ENCODE measurements at regions not wholly inside any gene's neighbourhood (a gene's known extent, or its start where the extent isn't known, plus 50 kb on each side); places are given as distances from the start of the nearest gene placed in this dataset.

- no peaks in the 10 kb centered on the region for H3K27me3 Mint-ChIP-seq (ENCODE audit: insufficient read depth)
- no peak for DNase-seq (ENCODE audit: low spot score)
- intact Hi-C loops (cut with micrococcal nuclease): no loop called here
- H3K36me3 Mint-ChIP-seq (ENCODE audit: low read depth): no peaks in the 10 kb centered on the region
- H3K9me3 Mint-ChIP-seq: no peaks in the 10 kb centered on the region
- no peaks in the 10 kb centered on the region for H3K4me1 Mint-ChIP-seq (ENCODE audit: low read depth)
- no peak overlapping the region for H3K27ac Mint-ChIP-seq
- H3K4me3 Mint-ChIP-seq: no peak overlapping the region
Observed at GRCh38 chr22:27467711-27468110, 333.8 kb downstream of the MN1 start.

GRCh38 chr22:27468712-27469111, 332.8 kb downstream of the MN1 start:
- no peak overlapping the region for H3K4me3 Mint-ChIP-seq

GRCh38 chr22:27470169-27470772, 331.3 kb downstream of the MN1 start:
- Mint-ChIP-seq H3K27ac (no peak overlapping the region), H3K36me3 (ENCODE audit: low read depth) (no peaks in the 10 kb centered on the region), H3K4me3 (no peak overlapping the region), H3K4me1 (ENCODE audit: low read depth) (no peaks in the 10 kb centered on the region), H3K9me3 (no peaks in the 10 kb centered on the region), H3K27me3 (ENCODE audit: insufficient read depth) (no peaks in the 10 kb centered on the region)
- intact Hi-C loops (cut with micrococcal nuclease): no loop called here
- DNase-seq (ENCODE audit: low spot score): no peak

More at GRCh38 chr22:27468712-27469111, 332.8 kb downstream of the MN1 start:
- DNase-seq (ENCODE audit: low spot score): no peak
- intact Hi-C loops (cut with micrococcal nuclease): no loop called here
- H3K36me3 Mint-ChIP-seq (ENCODE audit: low read depth): no peaks in the 10 kb centered on the region
- H3K27ac Mint-ChIP-seq: no peak overlapping the region
- no peaks in the 10 kb centered on the region for H3K9me3 Mint-ChIP-seq
- H3K4me1 Mint-ChIP-seq (ENCODE audit: low read depth): no peaks in the 10 kb centered on the region
- no peaks in the 10 kb centered on the region for H3K27me3 Mint-ChIP-seq (ENCODE audit: insufficient read depth)

- intact Hi-C loops (cut with micrococcal nuclease): no loop called here
- Mint-ChIP-seq H3K27ac (no peak overlapping the region), H3K4me3 (no peak overlapping the region), H3K27me3 (ENCODE audit: insufficient read depth) (no peaks in the 10 kb centered on the region), H3K36me3 (ENCODE audit: low read depth) (no peaks in the 10 kb centered on the region), H3K9me3 (no peaks in the 10 kb centered on the region), H3K4me1 (ENCODE audit: low read depth) (no peaks in the 10 kb centered on the region)
- DNase-seq (ENCODE audit: low spot score): no peak
Observed at GRCh38 chr22:27472975-27473374, 328.6 kb downstream of the MN1 start.

GRCh38 chr22:27473533-27473932, 328.0 kb downstream of the MN1 start:
- no peaks in the 10 kb centered on the region for H3K9me3 Mint-ChIP-seq
- intact Hi-C loops (cut with micrococcal nuclease): no loop called here

GRCh38 chr22:27474112-27474571, 327.4 kb downstream of the MN1 start:
- H3K4me1 Mint-ChIP-seq (ENCODE audit: low read depth): no peaks in the 10 kb centered on the region
- DNase-seq (ENCODE audit: low spot score): no peak
- no peaks in the 10 kb centered on the region for H3K9me3 Mint-ChIP-seq
- intact Hi-C loops (cut with micrococcal nuclease): no loop called here
- H3K36me3 Mint-ChIP-seq (ENCODE audit: low read depth): no peaks in the 10 kb centered on the region
- H3K27me3 Mint-ChIP-seq (ENCODE audit: insufficient read depth): no peaks in the 10 kb centered on the region
- no peak overlapping the region for H3K4me3 Mint-ChIP-seq
- no peak overlapping the region for H3K27ac Mint-ChIP-seq

More at GRCh38 chr22:27473533-27473932, 328.0 kb downstream of the MN1 start:
- H3K36me3 Mint-ChIP-seq (ENCODE audit: low read depth): no peaks in the 10 kb centered on the region
- no peak overlapping the region for H3K4me3 Mint-ChIP-seq
- H3K4me1 Mint-ChIP-seq (ENCODE audit: low read depth): no peaks in the 10 kb centered on the region
- no peaks in the 10 kb centered on the region for H3K27me3 Mint-ChIP-seq (ENCODE audit: insufficient read depth)
- H3K27ac Mint-ChIP-seq: no peak overlapping the region
- no peak for DNase-seq (ENCODE audit: low spot score)

GRCh38 chr22:27474711-27475547, 326.6 kb downstream of the MN1 start:
- no peak overlapping the region for H3K4me3 Mint-ChIP-seq
- intact Hi-C loops (cut with micrococcal nuclease): no loop called here
- H3K27me3 Mint-ChIP-seq (ENCODE audit: insufficient read depth): no peaks in the 10 kb centered on the region
- no peaks in the 10 kb centered on the region for H3K4me1 Mint-ChIP-seq (ENCODE audit: low read depth)
- no peak for DNase-seq (ENCODE audit: low spot score)
- H3K36me3 Mint-ChIP-seq (ENCODE audit: low read depth): no peaks in the 10 kb centered on the region
- no peaks in the 10 kb centered on the region for H3K9me3 Mint-ChIP-seq
- H3K27ac Mint-ChIP-seq: peak overlapping the region; percentile 30

GRCh38 chr22:27475548-27475897, 326.0 kb downstream of the MN1 start:
- Mint-ChIP-seq H3K36me3 (ENCODE audit: low read depth) (no peaks in the 10 kb centered on the region), H3K27me3 (ENCODE audit: insufficient read depth) (no peaks in the 10 kb centered on the region), H3K27ac (peak overlapping the region; percentile 30), H3K4me1 (ENCODE audit: low read depth) (no peaks in the 10 kb centered on the region), H3K9me3 (no peaks in the 10 kb centered on the region), H3K4me3 (no peak overlapping the region)
- DNase-seq (ENCODE audit: low spot score): no peak
- intact Hi-C loops (cut with micrococcal nuclease): no loop called here

GRCh38 chr22:27476318-27476717, 325.2 kb downstream of the MN1 start:
- H3K27ac Mint-ChIP-seq: no peak overlapping the region
- no peaks in the 10 kb centered on the region for H3K36me3 Mint-ChIP-seq (ENCODE audit: low read depth)
- no peak for DNase-seq (ENCODE audit: low spot score)
- no peaks in the 10 kb centered on the region for H3K9me3 Mint-ChIP-seq
- H3K4me3 Mint-ChIP-seq: no peak overlapping the region
- H3K27me3 Mint-ChIP-seq (ENCODE audit: insufficient read depth): no peaks in the 10 kb centered on the region
- intact Hi-C loops (cut with micrococcal nuclease): no loop called here
- no peaks in the 10 kb centered on the region for H3K4me1 Mint-ChIP-seq (ENCODE audit: low read depth)

GRCh38 chr22:27476729-27477128, 324.8 kb downstream of the MN1 start:
- H3K4me3 Mint-ChIP-seq: no peak overlapping the region
- no peaks in the 10 kb centered on the region for H3K27me3 Mint-ChIP-seq (ENCODE audit: insufficient read depth)
- no peak overlapping the region for H3K27ac Mint-ChIP-seq
- H3K9me3 Mint-ChIP-seq: no peaks in the 10 kb centered on the region
- no peaks in the 10 kb centered on the region for H3K4me1 Mint-ChIP-seq (ENCODE audit: low read depth)
- intact Hi-C loops (cut with micrococcal nuclease): no loop called here
- DNase-seq (ENCODE audit: low spot score): no peak
- H3K36me3 Mint-ChIP-seq (ENCODE audit: low read depth): no peaks in the 10 kb centered on the region

GRCh38 chr22:27477171-27477570, 324.4 kb downstream of the MN1 start:
- intact Hi-C loops (cut with micrococcal nuclease): no loop called here
- H3K27ac Mint-ChIP-seq: no peak overlapping the region
- no peak overlapping the region for H3K4me3 Mint-ChIP-seq
- no peak for DNase-seq (ENCODE audit: low spot score)
- no peaks in the 10 kb centered on the region for H3K4me1 Mint-ChIP-seq (ENCODE audit: low read depth)
- no peaks in the 10 kb centered on the region for H3K36me3 Mint-ChIP-seq (ENCODE audit: low read depth)
- H3K27me3 Mint-ChIP-seq (ENCODE audit: insufficient read depth): no peaks in the 10 kb centered on the region
- no peaks in the 10 kb centered on the region for H3K9me3 Mint-ChIP-seq

GRCh38 chr22:27480487-27480886, 321.1 kb downstream of the MN1 start:
- no peaks in the 10 kb centered on the region for H3K27me3 Mint-ChIP-seq (ENCODE audit: insufficient read depth)
- intact Hi-C loops (cut with micrococcal nuclease): no loop called here
- no peaks in the 10 kb centered on the region for H3K9me3 Mint-ChIP-seq
- H3K36me3 Mint-ChIP-seq (ENCODE audit: low read depth): no peaks in the 10 kb centered on the region
- H3K4me1 Mint-ChIP-seq (ENCODE audit: low read depth): no peaks in the 10 kb centered on the region
- DNase-seq (ENCODE audit: low spot score): no peak
- no peak overlapping the region for H3K4me3 Mint-ChIP-seq
- H3K27ac Mint-ChIP-seq: no peak overlapping the region

GRCh38 chr22:27482402-27482801, 319.2 kb downstream of the MN1 start:
- H3K27ac Mint-ChIP-seq: no peak overlapping the region
- H3K4me1 Mint-ChIP-seq (ENCODE audit: low read depth): no peaks in the 10 kb centered on the region
- no peak overlapping the region for H3K4me3 Mint-ChIP-seq
- H3K27me3 Mint-ChIP-seq (ENCODE audit: insufficient read depth): no peaks in the 10 kb centered on the region
- intact Hi-C loops (cut with micrococcal nuclease): no loop called here
- no peaks in the 10 kb centered on the region for H3K9me3 Mint-ChIP-seq
- no peak for DNase-seq (ENCODE audit: low spot score)
- H3K36me3 Mint-ChIP-seq (ENCODE audit: low read depth): no peaks in the 10 kb centered on the region
